Upper lobe of left lung (tissue), 4 donors: ENCODE measurements at regions not wholly inside any gene's neighbourhood (a gene's known extent, or its start where the extent isn't known, plus 50 kb on each side); places are given as distances from the start of the nearest gene placed in this dataset.

Experiments
- POLR2A ChIP-seq, 4 donors: fragments of 450-650 bp; IDR thresholded peaks; one replicate each; pipeline ENCODE4 v1.5.1; 2016 to 2017; ENCODE audit warnings: antibody characterized with exemption in 4 of 4, mild to moderate bottlenecking in 2 of 4
- POLR2AphosphoS5 ChIP-seq, 2 donors: sonication (generic); formaldehyde crosslinking; IDR thresholded peaks; one replicate each; pipeline ENCODE4 v1.5.1; 2017; ENCODE audit warnings: antibody characterized with exemption in 2 of 2

DNA sequence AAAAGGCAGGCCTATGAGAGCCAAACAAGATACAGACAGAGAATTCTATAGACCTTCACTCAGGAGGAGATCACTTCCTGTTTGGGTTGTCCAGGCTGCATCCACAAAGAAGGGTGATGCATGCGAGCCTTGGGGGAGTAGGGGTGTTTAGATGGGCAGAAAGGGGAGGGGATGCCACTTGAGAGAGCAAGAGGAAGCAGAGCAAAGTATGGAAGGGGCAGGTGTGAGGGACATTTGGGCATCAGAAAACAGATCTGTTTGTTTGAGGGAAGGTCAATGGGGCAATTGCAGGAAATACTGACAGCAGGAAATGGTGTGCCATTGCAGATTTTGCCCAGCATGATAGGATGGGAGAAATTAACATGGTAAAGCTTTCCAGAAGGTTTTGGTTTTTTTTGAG is 146.4 kb upstream of the FOXN3 start:
- TF ChIP-seq POLR2AphosphoS5 (IDR thresholded peaks at IDR 0.05) (no peak), POLR2A (IDR thresholded peaks at IDR 0.05) (no peak)
